OCI-LY3 (cell line): ENCODE measurements at regions not wholly inside any gene's neighbourhood (a gene's known extent, or its start where the extent isn't known, plus 50 kb on each side); places are given as distances from the start of the nearest gene placed in this dataset.

ENCODE experiments used
- EZH2phosphoT487 ChIP-seq: fragments of 200-600 bp; shearing (Covaris generic); IDR thresholded peaks from 2 replicates; pipeline ENCODE4 v1.6.1; 2018; ENCODE audit warnings: antibody characterized with exemption, mixed run types, low read depth
- TF ChIP-seq, protein P1 (sequence below): fragments of 200-600, 300-600 bp; sonication (generic); IDR thresholded peaks from 2 replicates; pipeline ENCODE4 v1.5.1; 2014; ENCODE audit warnings: antibody characterized with exemption, low read length, low read depth

DNA sequence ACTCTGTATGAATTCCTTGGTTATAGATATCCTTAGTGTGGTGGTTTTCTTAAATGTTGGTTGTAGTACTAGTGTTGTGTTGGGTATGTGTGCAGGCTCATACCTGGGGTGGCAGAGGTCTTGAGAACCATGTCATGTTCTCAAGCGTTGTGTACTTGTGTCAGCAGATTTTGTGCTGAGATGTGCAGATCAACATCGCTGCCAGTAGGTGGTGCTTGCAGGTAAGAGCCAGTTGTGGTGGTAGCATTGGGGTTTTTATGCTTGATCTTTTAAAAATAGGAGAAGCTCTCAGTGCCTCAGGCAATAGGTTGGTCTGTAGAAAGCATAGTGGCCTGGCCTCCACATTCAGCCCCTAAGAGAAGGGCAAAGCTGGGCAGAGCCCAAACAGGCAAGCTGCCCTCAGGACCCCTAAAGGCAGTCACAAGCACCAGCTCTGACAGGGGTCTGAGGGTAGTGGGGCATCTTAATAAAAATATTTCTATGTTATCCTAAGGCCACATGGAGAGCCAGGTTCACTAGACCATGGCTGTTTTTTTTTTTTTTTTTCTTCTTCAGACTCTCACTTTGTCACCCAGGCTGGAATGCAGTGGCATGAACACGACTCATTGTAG is 164.0 kb downstream of the IL20RB start:
- TF ChIP-seq, protein P1, sequence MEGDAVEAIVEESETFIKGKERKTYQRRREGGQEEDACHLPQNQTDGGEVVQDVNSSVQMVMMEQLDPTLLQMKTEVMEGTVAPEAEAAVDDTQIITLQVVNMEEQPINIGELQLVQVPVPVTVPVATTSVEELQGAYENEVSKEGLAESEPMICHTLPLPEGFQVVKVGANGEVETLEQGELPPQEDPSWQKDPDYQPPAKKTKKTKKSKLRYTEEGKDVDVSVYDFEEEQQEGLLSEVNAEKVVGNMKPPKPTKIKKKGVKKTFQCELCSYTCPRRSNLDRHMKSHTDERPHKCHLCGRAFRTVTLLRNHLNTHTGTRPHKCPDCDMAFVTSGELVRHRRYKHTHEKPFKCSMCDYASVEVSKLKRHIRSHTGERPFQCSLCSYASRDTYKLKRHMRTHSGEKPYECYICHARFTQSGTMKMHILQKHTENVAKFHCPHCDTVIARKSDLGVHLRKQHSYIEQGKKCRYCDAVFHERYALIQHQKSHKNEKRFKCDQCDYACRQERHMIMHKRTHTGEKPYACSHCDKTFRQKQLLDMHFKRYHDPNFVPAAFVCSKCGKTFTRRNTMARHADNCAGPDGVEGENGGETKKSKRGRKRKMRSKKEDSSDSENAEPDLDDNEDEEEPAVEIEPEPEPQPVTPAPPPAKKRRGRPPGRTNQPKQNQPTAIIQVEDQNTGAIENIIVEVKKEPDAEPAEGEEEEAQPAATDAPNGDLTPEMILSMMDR = peak; percentile 80
- no peak for TF ChIP-seq EZH2phosphoT487
